T-cell (primary cell): ENCODE measurements at regions not wholly inside any gene's neighbourhood (a gene's known extent, or its start where the extent isn't known, plus 50 kb on each side); places are given as distances from the start of the nearest gene placed in this dataset.

ENCODE experiments used
- ATAC-seq, 4 experiments: fragments of 200-7000 bp in 3 of 4; fragments of 150-1000 bp in 1 of 4; cut with Tn5 transposase; replicated peaks in 1 of 4; 1 replicate in 3 of 4; 2 replicates in 1 of 4; pipeline ENCODE4 v1.10.0; 2021; ENCODE audit warnings: moderate library complexity in 3 of 4, mild to moderate bottlenecking in 2 of 4, moderate number of reproducible peaks in 1 of 4
- CTCF ChIA-PET, 2 donors: fragments of 300-600 bp; sonication (Branson Sonifier 250); formaldehyde crosslinking; loops; one replicate each; lab custom pipeline; 2022; ENCODE audit warnings: antibody characterized with exemption in 2 of 2; lab: Charles Lee
- POLR2A ChIA-PET, 2 donors: fragments of 300-600 bp; sonication (Branson Sonifier 250); formaldehyde crosslinking; loops; one replicate each; lab custom pipeline; 2022; ENCODE audit warnings: antibody characterized with exemption in 2 of 2; lab: Charles Lee
- DNase-seq, 35 experiments: peaks; one replicate each; pipeline versions ENCODE4 v3.0.0 to v3.0.0-alpha.2; 2013 to 2023
- H3K27ac ChIP-seq: one replicate; pipeline ENCODE4 v1.5.1; 2013; ENCODE audit warnings: low read length
- H3K27me3 ChIP-seq, 2 experiments: replicated peaks in 1 of 2; 1 replicate in 1 of 2; 2 replicates in 1 of 2; pipeline versions ENCODE4 v1.6.1 to v1.7.0; 2013; ENCODE audit warnings: low read length in 1 of 2, mixed read lengths in 1 of 2; ENCODE audit not compliant: control insufficient read depth in 2 of 2, insufficient read depth in 2 of 2; ENCODE audit errors: extremely low read depth in 1 of 2
- H3K36me3 ChIP-seq, 2 donors: 1 replicate in 1 of 2; 2 replicates in 1 of 2; pipeline versions ENCODE4 v1.6.1 to v1.7.0; 2013; ENCODE audit warnings: low read length in 1 of 2; ENCODE audit not compliant: control insufficient read depth in 2 of 2, insufficient read depth in 1 of 2; ENCODE audit errors: extremely low read depth in 1 of 2
- H3K4me1 ChIP-seq, 2 experiments: 1 replicate in 1 of 2; 2 replicates in 1 of 2; pipeline versions ENCODE4 v1.6.1 to v1.7.0; 2013; ENCODE audit warnings: low read length in 2 of 2, mixed read lengths in 1 of 2; ENCODE audit not compliant: insufficient read depth in 2 of 2, control insufficient read depth in 1 of 2; ENCODE audit errors: extremely low read depth in 1 of 2
- H3K4me3 ChIP-seq, 2 donors: 1 replicate in 1 of 2; 2 replicates in 1 of 2; pipeline versions ENCODE4 v1.5.1 to v1.7.0; 2013; ENCODE audit warnings: mild to moderate bottlenecking in 2 of 2, low read length in 1 of 2, moderate library complexity in 1 of 2; ENCODE audit not compliant: control insufficient read depth in 1 of 2; ENCODE audit errors: extremely low read depth in 1 of 2
- H3K9me3 ChIP-seq: 2 replicates; pipeline ENCODE4 v1.7.0; 2013
- H3K27ac Mint-ChIP-seq, 2 donors: one replicate each; pipeline ENCODE4 v1.8.0; 2020 to 2021; ENCODE audit warnings: mild to moderate bottlenecking in 2 of 2, mixed read lengths in 2 of 2
- H3K27me3 Mint-ChIP-seq, 2 donors: one replicate each; pipeline ENCODE4 v1.8.0; 2021 to 2022; ENCODE audit warnings: mixed read lengths in 2 of 2
- H3K36me3 Mint-ChIP-seq: one replicate; pipeline ENCODE4 v1.8.0; 2021; ENCODE audit warnings: mixed read lengths
- H3K4me1 Mint-ChIP-seq, 3 donors: one replicate each; pipeline ENCODE4 v1.8.0; 2020 to 2022; ENCODE audit warnings: mixed read lengths in 3 of 3, mild to moderate bottlenecking in 1 of 3
- H3K4me3 Mint-ChIP-seq, 3 donors: one replicate each; pipeline ENCODE4 v1.8.0; 2020 to 2022; ENCODE audit warnings: mild to moderate bottlenecking in 3 of 3, mixed read lengths in 3 of 3, moderate library complexity in 3 of 3
- H3K9me3 Mint-ChIP-seq, 3 donors: one replicate each; pipeline ENCODE4 v1.8.0; 2020 to 2022; ENCODE audit warnings: mixed read lengths in 3 of 3
- WGBS: methylation state at CpG from one replicate; pipeline ENCODE4 v1.1.5; 2013; ENCODE audit warnings: missing lambda C conversion rate; ENCODE audit not compliant: insufficient coverage; 5-methylcytosine and 5-hydroxymethylcytosine counted together

GRCh38 chr1:228956864-228957263, 221.6 kb downstream of the RHOU start:
- Mint-ChIP-seq H3K27ac (no peak overlapping the region), H3K9me3 (no peaks in the 10 kb centered on the region), H3K36me3 (no peaks in the 10 kb centered on the region), H3K4me1 (peaks cover 0 to 11% (median 4%) of the 10 kb centered on the region in 3 donors), H3K4me3 (no peak overlapping the region), H3K27me3 (no peaks in the 10 kb centered on the region)
- Histone ChIP-seq H3K36me3 (no peaks in the 10 kb centered on the region), H3K27ac (no peak overlapping the region), H3K9me3 (no peaks in the 10 kb centered on the region), H3K4me3 (no peak overlapping the region), H3K4me1 (no peaks in the 10 kb centered on the region), H3K27me3 (no peaks in the 10 kb centered on the region)
- DNase-seq, result no peak
- WGBS, result 96% methylated on average over 4 of the region's 5 CpGs
- ChIA-PET CTCF (no interaction called here), POLR2A (no interaction called here)
- ATAC-seq, result no peak

GRCh38 chr1:228957535-228957934, 222.3 kb downstream of the RHOU start:
- no peak overlapping the region for H3K27ac Mint-ChIP-seq
- Histone ChIP-seq H3K4me1 (no peaks in the 10 kb centered on the region), H3K4me3 (no peak overlapping the region), H3K36me3 (no peaks in the 10 kb centered on the region), H3K27me3 (no peaks in the 10 kb centered on the region), H3K27ac (no peak overlapping the region), H3K9me3 (no peaks in the 10 kb centered on the region)
- no peaks in the 10 kb centered on the region for H3K27me3 Mint-ChIP-seq
- 100% methylated on average over 6 of the region's 6 CpGs for WGBS
- POLR2A ChIA-PET, result no interaction called here
- H3K4me1 Mint-ChIP-seq, result peaks cover 0 to 11% (median 4%) of the 10 kb centered on the region in 3 donors
- DNase-seq (no peak), ATAC-seq (no peak)
- no peak overlapping the region for H3K4me3 Mint-ChIP-seq
- no peaks in the 10 kb centered on the region for H3K36me3 Mint-ChIP-seq
- CTCF ChIA-PET, result no interaction called here
- no peaks in the 10 kb centered on the region for H3K9me3 Mint-ChIP-seq

GRCh38 chr1:228958121-228958520, 222.8 kb downstream of the RHOU start:
- H3K4me3 Mint-ChIP-seq, result no peak overlapping the region
- Histone ChIP-seq H3K27me3 (no peaks in the 10 kb centered on the region), H3K9me3 (no peaks in the 10 kb centered on the region), H3K4me1 (no peaks in the 10 kb centered on the region), H3K27ac (no peak overlapping the region), H3K36me3 (no peaks in the 10 kb centered on the region), H3K4me3 (no peak overlapping the region)
- ATAC-seq, result no peak
- H3K9me3 Mint-ChIP-seq, result no peaks in the 10 kb centered on the region
- CTCF ChIA-PET, result no interaction called here
- no peaks in the 10 kb centered on the region for H3K36me3 Mint-ChIP-seq
- DNase-seq, result no peak
- no peaks in the 10 kb centered on the region for H3K27me3 Mint-ChIP-seq
- POLR2A ChIA-PET, result no interaction called here
- whole genome bisulfite sequencing, result no CpG with 5 or more reads among the region's 4 CpGs
- H3K27ac Mint-ChIP-seq, result no peak overlapping the region
- peaks cover 0 to 6% (median 1%) of the 10 kb centered on the region in 3 donors for H3K4me1 Mint-ChIP-seq

GRCh38 chr1:228958741-228959140, 223.5 kb downstream of the RHOU start:
- Mint-ChIP-seq H3K27ac (no peak overlapping the region), H3K27me3 (no peaks in the 10 kb centered on the region), H3K4me1 (peaks cover 0 to 3% (median 0%) of the 10 kb centered on the region in 3 donors), H3K9me3 (no peaks in the 10 kb centered on the region), H3K36me3 (no peaks in the 10 kb centered on the region), H3K4me3 (no peak overlapping the region)
- H3K27me3 ChIP-seq, result no peaks in the 10 kb centered on the region
- H3K9me3 ChIP-seq, result no peaks in the 10 kb centered on the region
- H3K4me1 ChIP-seq, result no peaks in the 10 kb centered on the region
- CTCF ChIA-PET, result no interaction called here
- no peak overlapping the region for H3K4me3 ChIP-seq
- DNase-seq (no peak), ATAC-seq (no peak)
- H3K36me3 ChIP-seq, result no peaks in the 10 kb centered on the region
- no peak overlapping the region for H3K27ac ChIP-seq
- no CpG with 5 or more reads among the region's 2 CpGs for WGBS
- POLR2A ChIA-PET, result no interaction called here

GRCh38 chr1:228960705-228961104, 225.4 kb downstream of the RHOU start:
- H3K4me3 Mint-ChIP-seq, result no peak overlapping the region
- WGBS, result 60% methylated on average over 3 of the region's 5 CpGs
- ChIA-PET CTCF (no interaction called here), POLR2A (no interaction called here)
- no peaks in the 10 kb centered on the region for H3K36me3 Mint-ChIP-seq
- Histone ChIP-seq H3K4me3 (no peak overlapping the region), H3K27ac (no peak overlapping the region), H3K9me3 (no peaks in the 10 kb centered on the region), H3K27me3 (no peaks in the 10 kb centered on the region), H3K36me3 (no peaks in the 10 kb centered on the region), H3K4me1 (no peaks in the 10 kb centered on the region)
- ATAC-seq (no peak), DNase-seq (no peak)
- H3K27ac Mint-ChIP-seq, result no peak overlapping the region
- no peaks in the 10 kb centered on the region for H3K4me1 Mint-ChIP-seq
- H3K9me3 Mint-ChIP-seq, result no peaks in the 10 kb centered on the region
- H3K27me3 Mint-ChIP-seq, result no peaks in the 10 kb centered on the region

- 96% methylated on average over 3 of the region's 6 CpGs for WGBS
- H3K27me3 Mint-ChIP-seq, result no peaks in the 10 kb centered on the region
- H3K27me3 ChIP-seq, result no peaks in the 10 kb centered on the region
Observed at GRCh38 chr1:228961511-228961910, 226.2 kb downstream of the RHOU start.

GRCh38 chr1:228963795-228964177, 228.5 kb downstream of the RHOU start:
- WGBS, result 80% methylated on average over 2 of the region's 2 CpGs
- CTCF ChIA-PET, result interaction anchor here in 1 of 2 donors (0.6 kb wide), 1 partner anchor 41 kb away, joined by 3 read pairs; no protein-coding TSS in a partner anchor
- H3K4me3 Mint-ChIP-seq, result no peak overlapping the region

More at GRCh38 chr1:228961511-228961910, 226.2 kb downstream of the RHOU start:
- H3K27ac Mint-ChIP-seq, result no peak overlapping the region
- Histone ChIP-seq H3K4me3 (no peak overlapping the region), H3K9me3 (no peaks in the 10 kb centered on the region), H3K36me3 (no peaks in the 10 kb centered on the region), H3K27ac (no peak overlapping the region), H3K4me1 (no peaks in the 10 kb centered on the region)
- POLR2A ChIA-PET, result no interaction called here
- H3K4me3 Mint-ChIP-seq, result no peak overlapping the region
- no peak for DNase-seq
- H3K9me3 Mint-ChIP-seq, result no peaks in the 10 kb centered on the region
- ATAC-seq, result no peak
- CTCF ChIA-PET, result interaction anchor here in 1 of 2 donors (0.6 kb wide), 1 partner anchor 566 kb away, joined by 4 read pairs; no protein-coding TSS in a partner anchor
- no peaks in the 10 kb centered on the region for H3K4me1 Mint-ChIP-seq
- H3K36me3 Mint-ChIP-seq, result no peaks in the 10 kb centered on the region

More at GRCh38 chr1:228963795-228964177, 228.5 kb downstream of the RHOU start:
- no peaks in the 10 kb centered on the region for H3K9me3 ChIP-seq
- no peak overlapping the region for H3K4me3 ChIP-seq
- ATAC-seq (no peak), DNase-seq (no peak)
- H3K27ac Mint-ChIP-seq, result no peak overlapping the region
- H3K36me3 Mint-ChIP-seq, result no peaks in the 10 kb centered on the region
- no peaks in the 10 kb centered on the region for H3K36me3 ChIP-seq
- H3K27me3 ChIP-seq, result no peaks in the 10 kb centered on the region
- POLR2A ChIA-PET, result interaction anchor here in 1 of 2 donors (0.6 kb wide), 1 partner anchor 17 kb away, joined by 3 read pairs; no protein-coding TSS in a partner anchor
- H3K27me3 Mint-ChIP-seq, result no peaks in the 10 kb centered on the region
- no peaks in the 10 kb centered on the region for H3K4me1 Mint-ChIP-seq
- H3K4me1 ChIP-seq, result no peaks in the 10 kb centered on the region
- H3K9me3 Mint-ChIP-seq, result no peaks in the 10 kb centered on the region
- no peak overlapping the region for H3K27ac ChIP-seq
